RWPE1 (cell line): ENCODE measurements at regions not wholly inside any gene's neighbourhood (a gene's known extent, or its start where the extent isn't known, plus 50 kb on each side); places are given as distances from the start of the nearest gene placed in this dataset.
"Not testable (repeated sequence)": the region's sequence is repeated elsewhere in the genome, so short reads cannot be mapped to it uniquely, and the experiment has no call there.

Experiments
- CTCF ChIA-PET: fragments of 350-600 bp; sonication (Branson Sonifier 250); formaldehyde crosslinking; extraction: SDS; loops from one replicate; lab custom pipeline; 2021; lab: Yijun Ruan, JAX
- POLR2A ChIA-PET: fragments of 400-600 bp; formaldehyde crosslinking; extraction: SDS; loops from one replicate; lab custom pipeline; 2020; ENCODE audit warnings: antibody characterized with exemption; ENCODE audit not compliant: low non-redundant PET; lab: Yijun Ruan, JAX
- DNase-seq: peaks from one replicate; pipeline ENCODE4 v3.0.0; 2012; ENCODE audit warnings: low spot score
- H3K27ac ChIP-seq: fragments of 450-650 bp; 2 replicates; pipeline ENCODE4 v1.5.1; 2017
- CTCF ChIP-seq: fragments of 450-650 bp; conservative IDR thresholded peaks from 2 replicates; pipeline ENCODE4 v1.5.1; 2017; ENCODE audit warnings: low read depth, mild to moderate bottlenecking

DNA sequence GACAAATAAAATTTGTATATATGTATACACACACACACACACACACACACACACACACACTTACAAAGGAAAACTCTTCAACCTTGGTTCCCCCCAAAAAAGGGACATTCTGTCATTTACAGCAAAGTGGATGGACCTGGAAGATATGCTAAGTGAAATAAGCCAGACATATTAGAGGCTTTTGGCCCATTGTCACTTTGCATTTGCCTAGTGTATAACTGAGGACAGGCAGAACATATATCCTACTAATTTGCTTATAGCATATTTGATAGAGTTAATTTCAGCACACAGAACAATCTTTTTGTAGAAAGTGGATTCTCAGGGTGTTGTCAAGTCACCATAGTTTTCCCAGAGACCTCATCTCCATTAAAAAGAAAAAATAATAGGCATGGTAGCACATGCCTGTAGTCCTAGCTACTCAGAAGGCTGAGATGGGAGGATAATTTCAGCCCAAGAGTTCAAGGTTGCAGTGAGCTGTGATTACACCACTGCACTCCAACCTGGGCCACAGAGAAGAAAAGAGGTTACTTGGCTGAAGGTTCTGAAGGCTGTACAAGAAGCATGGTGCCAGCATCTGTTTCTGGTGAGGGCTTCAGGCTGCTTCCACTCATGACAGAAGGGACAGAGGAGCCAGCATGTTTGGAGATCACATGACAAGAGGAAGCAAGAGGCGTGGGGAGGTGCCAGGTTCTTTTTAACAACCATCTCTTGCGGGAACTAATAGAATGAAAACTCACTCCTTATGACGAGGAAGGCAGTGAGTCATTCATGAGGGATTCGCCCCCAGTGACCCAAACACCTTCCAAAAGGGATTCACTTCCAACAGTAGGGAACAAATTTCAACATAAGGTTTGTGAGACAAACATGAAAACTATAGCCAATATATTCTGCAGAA, 135.6 kb downstream of the TMEM168 start:
- no peak overlapping the region for H3K27ac ChIP-seq
- ChIA-PET POLR2A (no interaction called here), CTCF (no interaction called here)
- TF ChIP-seq CTCF, result no peak
- peak; percentile 51 for DNase-seq

- DNase-seq, result no peak
- no peak overlapping the region for H3K27ac ChIP-seq
- peak; percentile 33 for TF ChIP-seq CTCF
- ChIA-PET CTCF (no interaction called here), POLR2A (no interaction called here)
Measured at GRCh38 chr7:112665709-112666108, 124.5 kb downstream of the TMEM168 start.

- no peak for DNase-seq
- no peak for TF ChIP-seq CTCF
- ChIA-PET POLR2A (no interaction called here), CTCF (no interaction called here)
- no peak overlapping the region for H3K27ac ChIP-seq
Measured at GRCh38 chr7:112668561-112668960, 121.6 kb downstream of the TMEM168 start.

DNA sequence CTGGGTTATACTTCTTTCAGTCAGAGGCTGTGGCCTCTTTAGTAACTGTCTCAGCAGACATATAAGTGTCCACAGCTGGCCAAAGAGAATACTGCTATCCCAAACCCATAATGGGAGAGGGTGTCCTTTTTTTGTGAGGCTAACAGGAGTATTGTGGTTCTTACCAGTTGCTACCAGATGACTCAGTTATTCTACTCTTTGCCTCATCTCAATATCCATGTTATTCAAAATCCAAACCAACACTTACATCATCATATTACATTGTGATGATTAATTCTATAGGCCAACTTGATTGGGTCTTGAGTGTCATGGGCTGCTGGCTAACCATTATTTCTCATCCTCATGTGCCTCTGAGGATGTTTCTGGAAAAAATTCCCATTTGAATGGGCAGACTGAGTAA, 120.9 kb downstream of the TMEM168 start:
- ChIA-PET POLR2A (no interaction called here), CTCF (no interaction called here)
- no peak for DNase-seq
- no peak for TF ChIP-seq CTCF
- H3K27ac ChIP-seq, result no peak overlapping the region

GRCh38 chr7:112670193-112670592, 120.0 kb downstream of the TMEM168 start:
- POLR2A ChIA-PET, result no interaction called here
- CTCF ChIA-PET, result no interaction called here
- TF ChIP-seq CTCF, result no peak
- no peak overlapping the region for H3K27ac ChIP-seq
- DNase-seq, result no peak

- no peak for TF ChIP-seq CTCF
- POLR2A ChIA-PET, result no interaction called here
- CTCF ChIA-PET, result interaction anchor here (0.6 kb wide), 1 partner anchor 25 kb away, joined by 5 read pairs; no protein-coding TSS in a partner anchor
Measured at GRCh38 chr7:112678626-112679025, 111.6 kb downstream of the TMEM168 start.

DNA sequence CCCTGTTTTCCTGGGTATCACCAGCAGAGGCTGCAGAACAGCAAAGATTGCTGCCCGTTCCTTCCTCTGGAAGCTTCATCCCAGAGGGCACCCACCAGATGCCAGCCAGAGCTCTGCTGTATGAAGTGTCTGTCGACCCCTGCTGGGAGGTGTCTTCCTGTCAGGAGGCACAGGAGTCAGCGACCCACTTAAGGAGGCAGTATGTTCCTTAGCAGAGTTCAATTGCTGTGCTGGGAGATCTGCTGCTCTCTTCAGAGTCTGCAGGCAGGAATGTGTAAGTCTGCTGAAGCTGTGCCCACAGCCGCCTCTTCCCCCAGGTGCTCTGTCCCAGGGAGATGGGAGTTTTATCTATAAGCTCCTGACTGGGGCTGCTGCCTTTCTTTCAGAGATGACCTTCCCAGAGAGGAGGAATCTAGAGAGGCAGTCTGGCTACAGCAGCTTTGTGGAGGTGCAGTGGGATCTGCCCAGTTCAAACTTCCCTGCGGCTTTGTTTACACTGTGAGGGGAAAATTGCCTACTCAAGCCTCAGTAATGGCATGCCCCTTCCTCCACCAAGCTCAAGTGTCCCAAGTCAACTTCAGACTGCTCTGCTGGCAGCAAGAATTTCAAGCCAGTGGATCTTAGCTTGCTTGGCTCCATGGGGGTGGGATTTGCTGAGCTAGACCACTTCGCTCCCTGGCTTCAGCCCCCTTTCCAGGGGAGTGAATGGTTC, 100.6 kb downstream of the TMEM168 start:
- H3K27ac ChIP-seq, POLR2A ChIA-PET, CTCF ChIA-PET, DNase-seq: not testable (repeated sequence)

More at GRCh38 chr7:112678626-112679025, 111.6 kb downstream of the TMEM168 start:
- DNase-seq, result no peak
- no peak overlapping the region for H3K27ac ChIP-seq
